ENCODE measurements at regions not wholly inside any gene's neighbourhood (a gene's known extent, or its start where the extent isn't known, plus 50 kb on each side); places are given as distances from the start of the nearest gene placed in this dataset.

DNA sequence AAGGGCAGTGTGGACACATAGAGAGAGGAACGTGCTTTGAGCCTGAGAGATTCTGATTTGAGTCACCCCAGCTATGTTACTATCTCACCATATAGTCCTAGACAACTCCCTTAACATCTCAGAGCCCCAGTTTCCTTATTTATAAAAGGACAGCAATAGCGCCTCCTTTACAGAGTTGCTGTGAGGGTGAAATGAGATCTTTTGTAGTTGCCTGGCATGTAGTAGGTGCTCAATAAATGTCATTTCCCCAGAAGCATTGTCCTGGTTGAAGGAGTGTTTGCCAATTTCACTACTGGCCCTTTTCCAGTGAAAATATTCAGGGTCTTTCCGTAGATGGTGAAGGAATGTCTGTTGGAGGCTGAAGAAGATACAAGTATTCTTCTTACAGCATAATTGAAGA is 51.3 kb upstream of the FAM180A start:
- Histone ChIP-seq H3K27me3 (peaks cover 3% of the 10 kb centered on the region), H3K9me3 (no peaks in the 10 kb centered on the region), H3K27ac (no peak overlapping the region), H3K4me3 (no peak overlapping the region), H3K36me3 (no peaks in the 10 kb centered on the region), H3K4me1 (peaks cover 0 to 28% (median 5%) of the 10 kb centered on the region in 3 donors)
- TF ChIP-seq, protein P1, sequence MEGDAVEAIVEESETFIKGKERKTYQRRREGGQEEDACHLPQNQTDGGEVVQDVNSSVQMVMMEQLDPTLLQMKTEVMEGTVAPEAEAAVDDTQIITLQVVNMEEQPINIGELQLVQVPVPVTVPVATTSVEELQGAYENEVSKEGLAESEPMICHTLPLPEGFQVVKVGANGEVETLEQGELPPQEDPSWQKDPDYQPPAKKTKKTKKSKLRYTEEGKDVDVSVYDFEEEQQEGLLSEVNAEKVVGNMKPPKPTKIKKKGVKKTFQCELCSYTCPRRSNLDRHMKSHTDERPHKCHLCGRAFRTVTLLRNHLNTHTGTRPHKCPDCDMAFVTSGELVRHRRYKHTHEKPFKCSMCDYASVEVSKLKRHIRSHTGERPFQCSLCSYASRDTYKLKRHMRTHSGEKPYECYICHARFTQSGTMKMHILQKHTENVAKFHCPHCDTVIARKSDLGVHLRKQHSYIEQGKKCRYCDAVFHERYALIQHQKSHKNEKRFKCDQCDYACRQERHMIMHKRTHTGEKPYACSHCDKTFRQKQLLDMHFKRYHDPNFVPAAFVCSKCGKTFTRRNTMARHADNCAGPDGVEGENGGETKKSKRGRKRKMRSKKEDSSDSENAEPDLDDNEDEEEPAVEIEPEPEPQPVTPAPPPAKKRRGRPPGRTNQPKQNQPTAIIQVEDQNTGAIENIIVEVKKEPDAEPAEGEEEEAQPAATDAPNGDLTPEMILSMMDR (IDR thresholded peaks at IDR 0.05) = no peak
- no peak for TF ChIP-seq POLR2AphosphoS5 (IDR thresholded peaks at IDR 0.05)
- no peak for ATAC-seq
- 75 to 76% methylated on average over 2 to 3 of the region's 3 CpGs for WGBS, 2 donors (ENCODE audit: low coverage in 1 of 2)

All from gastroesophageal sphincter (tissue), 4 donors.